ENCODE measurements at regions not wholly inside any gene's neighbourhood (a gene's known extent, or its start where the extent isn't known, plus 50 kb on each side); places are given as distances from the start of the nearest gene placed in this dataset.

- TF ChIP-seq CTCF (IDR thresholded peaks at IDR 0.05) (no peak), POLR2A (IDR thresholded peaks at IDR 0.05) (no peak)
These were observed 239.7 kb upstream of the PPFIA2 start for GRCh38 chr12:81998761-81999378.
